ENCODE measurements at regions not wholly inside any gene's neighbourhood (a gene's known extent, or its start where the extent isn't known, plus 50 kb on each side); places are given as distances from the start of the nearest gene placed in this dataset.

DNA sequence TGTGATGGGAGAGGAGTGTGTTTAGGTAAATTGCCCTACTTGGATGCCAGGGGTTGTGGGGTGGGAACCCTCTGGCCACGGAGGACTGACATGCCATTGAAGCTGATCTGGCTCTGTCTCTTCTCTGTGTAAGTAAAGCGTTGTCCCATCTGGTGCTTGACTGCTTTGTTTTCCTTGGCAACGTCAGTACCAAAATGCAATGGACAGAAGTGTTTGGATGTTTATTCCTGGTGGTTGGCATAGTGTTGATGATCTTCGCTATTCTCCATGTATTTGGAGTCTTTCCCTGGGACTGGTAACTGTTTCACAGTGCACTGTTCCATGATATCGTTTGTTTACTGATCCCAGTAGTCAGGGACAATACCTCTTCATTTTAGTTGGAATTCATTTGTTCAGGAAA, 130.5 kb upstream of the MCTP2 start:
- Mint-ChIP-seq H3K9me3 (peaks cover 5% of the 10 kb centered on the region), H3K4me1 (ENCODE audit: unreplicated experiment) (peaks cover 3% of the 10 kb centered on the region), H3K27me3 (peaks cover 6% of the 10 kb centered on the region), H3K4me3 (no peak overlapping the region), H3K27ac (no peak overlapping the region), H3K36me3 (no peaks in the 10 kb centered on the region)
- TF ChIP-seq, protein P1, sequence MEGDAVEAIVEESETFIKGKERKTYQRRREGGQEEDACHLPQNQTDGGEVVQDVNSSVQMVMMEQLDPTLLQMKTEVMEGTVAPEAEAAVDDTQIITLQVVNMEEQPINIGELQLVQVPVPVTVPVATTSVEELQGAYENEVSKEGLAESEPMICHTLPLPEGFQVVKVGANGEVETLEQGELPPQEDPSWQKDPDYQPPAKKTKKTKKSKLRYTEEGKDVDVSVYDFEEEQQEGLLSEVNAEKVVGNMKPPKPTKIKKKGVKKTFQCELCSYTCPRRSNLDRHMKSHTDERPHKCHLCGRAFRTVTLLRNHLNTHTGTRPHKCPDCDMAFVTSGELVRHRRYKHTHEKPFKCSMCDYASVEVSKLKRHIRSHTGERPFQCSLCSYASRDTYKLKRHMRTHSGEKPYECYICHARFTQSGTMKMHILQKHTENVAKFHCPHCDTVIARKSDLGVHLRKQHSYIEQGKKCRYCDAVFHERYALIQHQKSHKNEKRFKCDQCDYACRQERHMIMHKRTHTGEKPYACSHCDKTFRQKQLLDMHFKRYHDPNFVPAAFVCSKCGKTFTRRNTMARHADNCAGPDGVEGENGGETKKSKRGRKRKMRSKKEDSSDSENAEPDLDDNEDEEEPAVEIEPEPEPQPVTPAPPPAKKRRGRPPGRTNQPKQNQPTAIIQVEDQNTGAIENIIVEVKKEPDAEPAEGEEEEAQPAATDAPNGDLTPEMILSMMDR (conservative IDR thresholded peaks at IDR 0.05) = no peak
- no peak for DNase-seq (ENCODE audit: extremely low spot score, unreplicated experiment)

DNA sequence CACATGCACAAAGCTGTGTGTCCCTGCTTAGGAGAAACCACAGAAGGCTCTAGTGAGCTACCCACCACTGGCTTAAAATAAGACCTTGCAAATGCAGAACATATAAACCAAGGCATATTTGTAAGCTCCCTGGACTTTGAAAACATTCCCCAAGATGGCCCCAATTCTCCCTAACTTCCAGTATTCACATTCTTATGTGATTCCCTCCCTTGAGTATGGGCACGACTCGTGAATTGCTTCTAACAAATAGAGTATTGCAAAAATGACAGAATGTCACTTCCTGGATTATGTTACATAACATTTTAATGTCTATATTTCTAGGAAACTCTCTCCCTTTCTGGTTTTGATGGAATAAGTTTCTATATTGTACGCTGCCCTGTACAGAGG, 131.8 kb upstream of the MCTP2 start:
- no peak for DNase-seq (ENCODE audit: extremely low spot score, unreplicated experiment)
- peaks cover 5% of the 10 kb centered on the region for H3K27me3 Mint-ChIP-seq
- TF ChIP-seq, protein P1 (conservative IDR thresholded peaks at IDR 0.05) = no peak
- H3K4me3 Mint-ChIP-seq = no peak overlapping the region
- H3K4me1 Mint-ChIP-seq (ENCODE audit: unreplicated experiment) = no peaks in the 10 kb centered on the region
- H3K9me3 Mint-ChIP-seq = peaks cover 3% of the 10 kb centered on the region
- no peak overlapping the region for H3K27ac Mint-ChIP-seq
- H3K36me3 Mint-ChIP-seq = no peaks in the 10 kb centered on the region

DNA sequence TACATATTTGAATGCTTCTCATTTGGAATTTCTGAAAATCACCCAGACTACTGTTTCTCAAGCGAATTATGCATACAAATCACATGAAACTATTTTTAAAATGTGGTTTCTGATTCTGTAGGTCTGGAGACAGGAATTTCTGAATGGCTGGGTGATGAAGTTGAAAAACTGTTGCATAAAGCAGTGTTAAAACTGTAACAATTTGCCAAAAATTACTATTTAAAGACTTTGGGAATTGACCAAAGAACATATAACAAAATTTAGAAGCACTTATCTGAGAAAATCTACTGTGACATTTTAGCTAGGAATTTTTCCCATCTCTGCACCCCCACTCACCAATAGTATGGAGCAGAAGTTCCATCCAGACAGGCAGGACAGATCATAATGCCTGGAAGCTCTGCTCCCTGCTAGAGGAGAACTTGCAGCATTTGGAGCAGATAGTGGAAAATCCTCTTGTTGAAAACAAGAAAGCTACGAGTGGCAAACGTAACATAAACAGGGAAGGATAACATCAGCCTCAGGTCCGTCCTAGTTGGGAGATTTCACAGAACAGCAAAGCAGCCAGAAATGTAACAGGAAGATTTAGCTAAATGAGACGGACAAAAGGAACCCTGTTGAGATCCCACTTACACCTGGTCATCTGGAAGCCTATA, 132.3 kb upstream of the MCTP2 start:
- Mint-ChIP-seq H3K36me3 (no peaks in the 10 kb centered on the region), H3K27me3 (peaks cover 5% of the 10 kb centered on the region)

DNA sequence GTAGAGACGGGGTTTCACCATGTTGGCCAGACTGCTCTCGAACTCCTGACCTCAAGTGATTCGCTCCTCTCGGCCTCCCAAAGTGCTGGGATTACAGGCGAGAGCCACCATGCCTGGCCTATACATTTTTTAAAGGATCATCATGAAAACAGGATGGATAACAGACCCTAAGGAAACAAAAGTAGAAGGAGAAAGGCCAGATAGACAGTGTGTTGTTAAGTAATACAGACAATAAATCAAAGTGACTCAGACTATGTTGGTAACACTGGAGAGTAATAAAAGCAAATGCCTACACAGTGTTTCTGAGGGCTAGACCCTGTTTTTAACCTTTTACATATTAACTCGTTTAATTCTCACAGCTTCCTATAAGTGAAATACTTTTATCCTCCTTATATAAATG, 133.8 kb upstream of the MCTP2 start:
- H3K27me3 Mint-ChIP-seq = peaks cover 5% of the 10 kb centered on the region
- H3K9me3 Mint-ChIP-seq = no peaks in the 10 kb centered on the region
- H3K27ac Mint-ChIP-seq = no peak overlapping the region
- H3K4me1 Mint-ChIP-seq (ENCODE audit: unreplicated experiment) = no peaks in the 10 kb centered on the region
- no peak for DNase-seq (ENCODE audit: extremely low spot score, unreplicated experiment)
- H3K36me3 Mint-ChIP-seq = no peaks in the 10 kb centered on the region
- H3K4me3 Mint-ChIP-seq = no peak overlapping the region
- TF ChIP-seq, protein P1 (conservative IDR thresholded peaks at IDR 0.05) = no peak

More for the DNA sequence above, 132.3 kb upstream of the MCTP2 start:
- no peak for DNase-seq (ENCODE audit: extremely low spot score, unreplicated experiment)
- Mint-ChIP-seq H3K27ac (no peak overlapping the region), H3K4me1 (ENCODE audit: unreplicated experiment) (no peaks in the 10 kb centered on the region), H3K9me3 (peaks cover 3% of the 10 kb centered on the region), H3K4me3 (no peak overlapping the region)
- TF ChIP-seq, protein P1 (conservative IDR thresholded peaks at IDR 0.05) = no peak

DNA sequence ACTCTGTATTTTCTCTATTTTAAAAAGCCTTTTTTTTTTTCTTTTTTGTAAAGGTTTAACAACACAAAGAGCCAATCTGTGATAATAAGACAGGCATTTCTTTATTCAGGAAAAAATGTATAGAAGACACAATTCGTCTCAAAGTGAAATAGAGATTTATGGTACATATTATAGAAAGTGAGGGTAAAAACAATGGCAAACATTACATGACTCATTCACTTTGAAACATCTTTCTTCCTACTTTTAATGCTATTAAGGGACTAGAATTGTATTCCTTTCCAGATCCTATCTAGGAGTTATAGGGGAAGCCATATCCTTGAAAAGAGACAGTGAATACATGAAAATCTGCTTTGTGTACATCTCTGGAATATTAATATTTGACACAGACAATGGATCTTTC, 137.1 kb upstream of the MCTP2 start:
- no peak for DNase-seq (ENCODE audit: extremely low spot score, unreplicated experiment)
- H3K27me3 Mint-ChIP-seq = no peaks in the 10 kb centered on the region
- no peaks in the 10 kb centered on the region for H3K9me3 Mint-ChIP-seq
- H3K4me3 Mint-ChIP-seq = no peak overlapping the region
- no peak overlapping the region for H3K27ac Mint-ChIP-seq
- no peaks in the 10 kb centered on the region for H3K36me3 Mint-ChIP-seq
- H3K4me1 Mint-ChIP-seq (ENCODE audit: unreplicated experiment) = no peaks in the 10 kb centered on the region
- TF ChIP-seq, protein P1 (conservative IDR thresholded peaks at IDR 0.05) = no peak

DNA sequence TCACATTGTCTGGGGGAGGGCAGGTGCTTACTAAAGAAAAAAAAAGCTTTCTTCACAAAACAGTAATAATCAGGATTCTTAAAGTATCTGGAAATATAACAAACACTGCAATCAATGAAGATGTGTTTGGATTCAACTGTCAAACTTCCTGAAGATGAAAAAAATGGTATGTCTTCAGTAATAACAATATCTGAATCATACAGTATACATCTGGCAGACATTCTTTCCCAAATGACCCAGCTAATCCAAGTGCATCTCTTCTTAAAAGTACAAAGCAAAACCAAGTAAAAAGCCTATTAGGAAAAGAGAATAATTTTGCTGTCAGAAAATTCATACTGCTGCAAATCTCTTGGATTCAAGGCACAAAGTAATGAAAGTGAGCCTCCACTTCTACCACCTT, 145.0 kb upstream of the MCTP2 start:
- TF ChIP-seq, protein P1 (conservative IDR thresholded peaks at IDR 0.05) = no peak
- no peaks in the 10 kb centered on the region for H3K36me3 Mint-ChIP-seq
- H3K27me3 Mint-ChIP-seq = no peaks in the 10 kb centered on the region
- no peak overlapping the region for H3K27ac Mint-ChIP-seq
- H3K9me3 Mint-ChIP-seq = no peaks in the 10 kb centered on the region
- no peak for DNase-seq (ENCODE audit: extremely low spot score, unreplicated experiment)
- no peak overlapping the region for H3K4me3 Mint-ChIP-seq
- peaks cover 13% of the 10 kb centered on the region for H3K4me1 Mint-ChIP-seq (ENCODE audit: unreplicated experiment)
